Trophoblast cell (in vitro differentiated cells and primary cell): ENCODE measurements at regions not wholly inside any gene's neighbourhood (a gene's known extent, or its start where the extent isn't known, plus 50 kb on each side); places are given as distances from the start of the nearest gene placed in this dataset.

Experiments used
- DNase-seq, 2 donors: peaks; one replicate each; pipeline ENCODE4 v3.0.0-alpha.2; 2016
- H2AFZ ChIP-seq: 2 replicates; pipeline ENCODE4 v1.6.1; 2013; ENCODE audit warnings: low read length, moderate library complexity, mild to moderate bottlenecking; ENCODE audit not compliant: insufficient read depth, poor library complexity
- H2AK5ac ChIP-seq: 2 replicates; pipeline ENCODE4 v1.6.1; 2013; ENCODE audit warnings: mild to moderate bottlenecking, low read length
- H2BK120ac ChIP-seq: 2 replicates; pipeline ENCODE4 v1.6.1; 2013; ENCODE audit warnings: low read length, mild to moderate bottlenecking, moderate library complexity; ENCODE audit not compliant: insufficient read depth, poor library complexity
- H2BK12ac ChIP-seq: 2 replicates; pipeline ENCODE4 v1.6.1; 2013; ENCODE audit warnings: mild to moderate bottlenecking, low read length, moderate library complexity
- H2BK5ac ChIP-seq: 2 replicates; pipeline ENCODE4 v1.6.1; 2013; ENCODE audit warnings: low read length, low read depth, moderate library complexity, mild to moderate bottlenecking; ENCODE audit not compliant: poor library complexity
- H3K14ac ChIP-seq: 2 replicates; pipeline ENCODE4 v1.6.1; 2013; ENCODE audit warnings: mild to moderate bottlenecking, low read length
- H3K18ac ChIP-seq: 2 replicates; pipeline ENCODE4 v1.6.1; 2013; ENCODE audit warnings: mild to moderate bottlenecking, low read length
- H3K23ac ChIP-seq: 2 replicates; pipeline ENCODE4 v1.6.1; 2013; ENCODE audit warnings: low read length
- H3K27ac ChIP-seq: 2 replicates; pipeline ENCODE4 v1.5.1; 2013; ENCODE audit warnings: low read depth, mild to moderate bottlenecking, inconsistent platforms, low read length, moderate library complexity
- H3K27me3 ChIP-seq: 2 replicates; pipeline ENCODE4 v1.6.1; 2013; ENCODE audit warnings: inconsistent platforms, mild to moderate bottlenecking, low read length, moderate library complexity; ENCODE audit not compliant: insufficient read depth
- H3K36me3 ChIP-seq, 2 experiments: 1 replicate in 1 of 2; 2 replicates in 1 of 2; pipeline ENCODE4 v1.6.1; 2013; ENCODE audit warnings: low read length in 2 of 2, mild to moderate bottlenecking in 2 of 2, moderate library complexity in 1 of 2; ENCODE audit not compliant: insufficient read depth in 2 of 2, control insufficient read depth in 1 of 2
- H3K4ac ChIP-seq: 2 replicates; pipeline ENCODE4 v1.6.1; 2013; ENCODE audit warnings: low read depth, mild to moderate bottlenecking, low read length, moderate library complexity
- H3K4me1 ChIP-seq, 2 experiments: 1 replicate in 1 of 2; 2 replicates in 1 of 2; pipeline ENCODE4 v1.6.1; 2013; ENCODE audit warnings: low read length in 2 of 2, mild to moderate bottlenecking in 2 of 2, moderate library complexity in 1 of 2; ENCODE audit not compliant: insufficient read depth in 2 of 2, control insufficient read depth in 1 of 2
- H3K4me2 ChIP-seq: 2 replicates; pipeline ENCODE4 v1.6.1; 2013; ENCODE audit warnings: inconsistent platforms, mild to moderate bottlenecking, low read length, moderate library complexity
- H3K4me3 ChIP-seq: 2 replicates; pipeline ENCODE4 v1.5.1; 2013; ENCODE audit warnings: mild to moderate bottlenecking, low read depth, low read length, inconsistent platforms
- H3K79me1 ChIP-seq: one replicate; pipeline ENCODE4 v1.6.1; 2013; ENCODE audit warnings: low read length
- H3K79me2 ChIP-seq: 2 replicates; pipeline ENCODE4 v1.6.1; 2013; ENCODE audit warnings: low read length, mild to moderate bottlenecking; ENCODE audit not compliant: control insufficient read depth, insufficient read depth, poor library complexity
- H3K9ac ChIP-seq: 2 replicates; pipeline ENCODE4 v1.6.1; 2013; ENCODE audit warnings: mild to moderate bottlenecking, low read length
- H3K9me3 ChIP-seq: 2 replicates; pipeline ENCODE4 v1.6.1; 2013; ENCODE audit warnings: low read depth, mild to moderate bottlenecking, control low read depth, inconsistent platforms, low read length; ENCODE audit not compliant: insufficient read depth
- H4K12ac ChIP-seq: 2 replicates; pipeline ENCODE4 v1.6.1; 2013; ENCODE audit warnings: low read depth, mild to moderate bottlenecking, low read length, moderate library complexity
- H4K8ac ChIP-seq: 2 replicates; pipeline ENCODE4 v1.6.1; 2013; ENCODE audit warnings: low read depth, mild to moderate bottlenecking, low read length, moderate library complexity
- H4K91ac ChIP-seq: one replicate; pipeline ENCODE4 v1.6.1; 2013; ENCODE audit warnings: low read depth, mild to moderate bottlenecking, low read length, moderate library complexity
- whole genome bisulfite sequencing: extraction: QIAGEN DNeasy Blood & Tissue Kit; methylation state at CpG from one replicate; pipeline ENCODE4 v1.1.7; 2013; ENCODE audit warnings: missing lambda C conversion rate; ENCODE audit not compliant: insufficient read length, insufficient coverage; ENCODE audit errors: extremely low coverage; 5-methylcytosine and 5-hydroxymethylcytosine counted together

GRCh38 chr7:119522698-119523097, 750.3 kb upstream of the KCND2 start:
- no peaks in the 10 kb centered on the region for H3K79me1 ChIP-seq
- no peak overlapping the region for H4K12ac ChIP-seq
- no peak overlapping the region for H2AK5ac ChIP-seq
- H2BK5ac ChIP-seq, result no peak overlapping the region
- no peak overlapping the region for H4K91ac ChIP-seq
- H4K8ac ChIP-seq, result no peak overlapping the region
- H3K4me3 ChIP-seq, result no peak overlapping the region
- H3K14ac ChIP-seq, result no peak overlapping the region
- H3K9me3 ChIP-seq, result no peaks in the 10 kb centered on the region
- H3K79me2 ChIP-seq, result no peaks in the 10 kb centered on the region
- H3K27ac ChIP-seq, result no peak overlapping the region
- no CpG with 5 or more reads among the region's 6 CpGs for WGBS
- H3K18ac ChIP-seq, result no peak overlapping the region
- DNase-seq, result no peak
- H3K4me2 ChIP-seq, result no peak overlapping the region
- H2BK12ac ChIP-seq, result no peak overlapping the region
- H3K4ac ChIP-seq, result no peak overlapping the region
- no peak overlapping the region for H2BK120ac ChIP-seq
- H3K36me3 ChIP-seq, result no peaks in the 10 kb centered on the region
- no peaks in the 10 kb centered on the region for H3K4me1 ChIP-seq
- no peak overlapping the region for H3K9ac ChIP-seq
- no peak overlapping the region for H3K23ac ChIP-seq
- H2AFZ ChIP-seq, result no peak overlapping the region
- no peaks in the 10 kb centered on the region for H3K27me3 ChIP-seq

- H3K36me3 ChIP-seq, result no peaks in the 10 kb centered on the region
- no peak overlapping the region for H3K23ac ChIP-seq
Observed at GRCh38 chr7:119545118-119545517, 727.9 kb upstream of the KCND2 start.

DNA sequence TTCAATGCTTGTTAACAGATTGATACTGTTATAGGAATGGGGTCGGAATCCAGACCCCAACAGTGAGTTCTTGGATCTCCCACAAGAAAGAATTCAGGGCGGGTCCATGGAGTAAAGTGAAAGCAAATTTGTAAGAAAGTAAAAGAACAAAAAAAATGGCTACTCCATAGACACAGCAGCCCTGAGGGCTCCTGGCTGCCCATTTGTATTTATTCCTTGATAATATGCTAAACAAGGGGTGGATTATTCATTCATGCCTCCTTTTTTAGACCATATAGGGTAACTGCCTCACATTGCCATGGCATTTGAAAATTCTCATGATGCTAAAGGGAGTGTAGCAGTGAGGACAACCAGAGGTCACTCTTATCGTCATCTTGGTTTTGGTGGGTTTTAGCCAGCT, 717.2 kb upstream of the KCND2 start:
- Histone ChIP-seq H3K18ac (no peak overlapping the region), H3K27me3 (no peaks in the 10 kb centered on the region), H2BK5ac (no peak overlapping the region), H3K36me3 (no peaks in the 10 kb centered on the region), H2BK12ac (no peak overlapping the region), H3K79me1 (no peaks in the 10 kb centered on the region), H3K27ac (no peak overlapping the region), H2AFZ (no peak overlapping the region), H2BK120ac (no peak overlapping the region), H3K23ac (no peak overlapping the region), H3K9ac (no peak overlapping the region), H3K4me3 (no peak overlapping the region), H2AK5ac (no peak overlapping the region), H3K4me2 (no peak overlapping the region), H3K9me3 (no peaks in the 10 kb centered on the region), H3K4ac (no peak overlapping the region), H4K12ac (no peak overlapping the region), H4K91ac (no peak overlapping the region), H3K14ac (no peak overlapping the region), H3K79me2 (no peaks in the 10 kb centered on the region), H4K8ac (no peak overlapping the region), H3K4me1 (no peaks in the 10 kb centered on the region)
- WGBS, result no CpG with 5 or more reads among the region's 3 CpGs
- DNase-seq, result no peak

More at GRCh38 chr7:119545118-119545517, 727.9 kb upstream of the KCND2 start:
- Histone ChIP-seq H3K27me3 (no peaks in the 10 kb centered on the region), H4K12ac (no peak overlapping the region), H3K9ac (no peak overlapping the region), H3K4ac (no peak overlapping the region), H3K14ac (no peak overlapping the region), H3K4me3 (no peak overlapping the region), H3K4me2 (no peak overlapping the region), H2AK5ac (no peak overlapping the region), H4K8ac (no peak overlapping the region), H3K27ac (no peak overlapping the region), H2BK120ac (no peak overlapping the region), H2BK5ac (no peak overlapping the region), H2BK12ac (no peak overlapping the region), H3K9me3 (no peaks in the 10 kb centered on the region), H3K79me1 (no peaks in the 10 kb centered on the region), H2AFZ (no peak overlapping the region), H3K79me2 (no peaks in the 10 kb centered on the region), H3K4me1 (no peaks in the 10 kb centered on the region), H4K91ac (no peak overlapping the region), H3K18ac (no peak overlapping the region)
- no peak for DNase-seq

GRCh38 chr7:119556436-119556835, 716.5 kb upstream of the KCND2 start:
- DNase-seq, result no peak
- Histone ChIP-seq H3K9ac (no peak overlapping the region), H4K8ac (no peak overlapping the region), H2AK5ac (no peak overlapping the region), H3K23ac (no peak overlapping the region), H3K36me3 (no peaks in the 10 kb centered on the region), H4K91ac (no peak overlapping the region), H4K12ac (no peak overlapping the region), H3K14ac (no peak overlapping the region), H3K9me3 (no peaks in the 10 kb centered on the region), H3K79me2 (no peaks in the 10 kb centered on the region), H2AFZ (no peak overlapping the region), H3K4me3 (no peak overlapping the region), H2BK5ac (no peak overlapping the region), H3K4me1 (no peaks in the 10 kb centered on the region), H3K27me3 (no peaks in the 10 kb centered on the region), H3K18ac (no peak overlapping the region), H3K27ac (no peak overlapping the region), H3K79me1 (no peaks in the 10 kb centered on the region), H3K4ac (no peak overlapping the region), H3K4me2 (no peak overlapping the region), H2BK12ac (no peak overlapping the region), H2BK120ac (no peak overlapping the region)
- WGBS, result no CpG with 5 or more reads among the region's 2 CpGs
